Endothelial cell (in vitro differentiated cells): ENCODE measurements at regions not wholly inside any gene's neighbourhood (a gene's known extent, or its start where the extent isn't known, plus 50 kb on each side); places are given as distances from the start of the nearest gene placed in this dataset.

Source experiments
- DNase-seq: peaks from one replicate; pipeline ENCODE4 v3.0.0; 2021; ENCODE audit warnings: low spot score
- H3K27ac Mint-ChIP-seq: one replicate; pipeline ENCODE4 v1.8.0; 2021; ENCODE audit warnings: mixed read lengths, inconsistent platforms; ENCODE audit not compliant: unreplicated experiment
- H3K27me3 Mint-ChIP-seq: one replicate; pipeline ENCODE4 v1.8.0; 2021; ENCODE audit warnings: mild to moderate bottlenecking, moderate library complexity, mixed read lengths, inconsistent platforms; ENCODE audit not compliant: unreplicated experiment
- H3K36me3 Mint-ChIP-seq: one replicate; pipeline ENCODE4 v1.8.0; 2021; ENCODE audit warnings: mild to moderate bottlenecking, low read depth, mixed read lengths, inconsistent platforms; ENCODE audit not compliant: unreplicated experiment
- H3K4me1 Mint-ChIP-seq: one replicate; pipeline ENCODE4 v1.8.0; 2021; ENCODE audit warnings: mild to moderate bottlenecking, mixed read lengths, inconsistent platforms; ENCODE audit not compliant: unreplicated experiment
- H3K4me3 Mint-ChIP-seq: one replicate; pipeline ENCODE4 v1.8.0; 2021; ENCODE audit warnings: mild to moderate bottlenecking, mixed read lengths, inconsistent platforms; ENCODE audit not compliant: unreplicated experiment
- H3K9me3 Mint-ChIP-seq: one replicate; pipeline ENCODE4 v1.8.0; 2021; ENCODE audit warnings: mixed read lengths, inconsistent platforms; ENCODE audit not compliant: unreplicated experiment
- TF ChIP-seq, protein P1 (sequence below): fragments of 200-600 bp; sonication (generic); IDR thresholded peaks from one replicate; pipeline ENCODE4 v1.5.0; 2021; ENCODE audit warnings: antibody characterized with exemption; ENCODE audit not compliant: unreplicated experiment

DNA sequence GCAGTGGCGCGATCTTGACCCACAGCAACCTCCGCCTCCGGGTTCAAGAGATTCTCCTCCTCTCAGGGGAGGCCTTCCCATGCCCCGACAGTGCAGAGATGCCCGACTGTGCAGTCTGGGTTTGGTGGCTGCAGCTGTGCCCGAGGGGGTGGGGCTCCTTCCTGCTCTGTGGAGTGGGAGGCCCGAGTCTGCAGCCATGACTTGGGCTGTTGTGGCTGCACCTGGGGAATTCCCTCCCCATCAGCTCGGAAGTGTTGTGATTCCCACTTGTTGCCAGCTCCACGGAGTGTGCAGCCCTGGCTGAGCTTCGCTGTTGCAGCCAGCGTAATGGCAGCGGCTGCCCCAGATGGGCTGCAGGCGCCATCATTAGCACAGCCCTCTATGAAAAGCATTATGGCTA is 66.4 kb upstream of the SMIM36 start:
- no peak overlapping the region for H3K27ac Mint-ChIP-seq
- H3K36me3 Mint-ChIP-seq = no peaks in the 10 kb centered on the region
- no peaks in the 10 kb centered on the region for H3K4me1 Mint-ChIP-seq
- no peak for DNase-seq
- no peaks in the 10 kb centered on the region for H3K27me3 Mint-ChIP-seq
- TF ChIP-seq, protein P1, sequence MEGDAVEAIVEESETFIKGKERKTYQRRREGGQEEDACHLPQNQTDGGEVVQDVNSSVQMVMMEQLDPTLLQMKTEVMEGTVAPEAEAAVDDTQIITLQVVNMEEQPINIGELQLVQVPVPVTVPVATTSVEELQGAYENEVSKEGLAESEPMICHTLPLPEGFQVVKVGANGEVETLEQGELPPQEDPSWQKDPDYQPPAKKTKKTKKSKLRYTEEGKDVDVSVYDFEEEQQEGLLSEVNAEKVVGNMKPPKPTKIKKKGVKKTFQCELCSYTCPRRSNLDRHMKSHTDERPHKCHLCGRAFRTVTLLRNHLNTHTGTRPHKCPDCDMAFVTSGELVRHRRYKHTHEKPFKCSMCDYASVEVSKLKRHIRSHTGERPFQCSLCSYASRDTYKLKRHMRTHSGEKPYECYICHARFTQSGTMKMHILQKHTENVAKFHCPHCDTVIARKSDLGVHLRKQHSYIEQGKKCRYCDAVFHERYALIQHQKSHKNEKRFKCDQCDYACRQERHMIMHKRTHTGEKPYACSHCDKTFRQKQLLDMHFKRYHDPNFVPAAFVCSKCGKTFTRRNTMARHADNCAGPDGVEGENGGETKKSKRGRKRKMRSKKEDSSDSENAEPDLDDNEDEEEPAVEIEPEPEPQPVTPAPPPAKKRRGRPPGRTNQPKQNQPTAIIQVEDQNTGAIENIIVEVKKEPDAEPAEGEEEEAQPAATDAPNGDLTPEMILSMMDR = no peak
- H3K9me3 Mint-ChIP-seq = no peaks in the 10 kb centered on the region
- H3K4me3 Mint-ChIP-seq = no peak overlapping the region

DNA sequence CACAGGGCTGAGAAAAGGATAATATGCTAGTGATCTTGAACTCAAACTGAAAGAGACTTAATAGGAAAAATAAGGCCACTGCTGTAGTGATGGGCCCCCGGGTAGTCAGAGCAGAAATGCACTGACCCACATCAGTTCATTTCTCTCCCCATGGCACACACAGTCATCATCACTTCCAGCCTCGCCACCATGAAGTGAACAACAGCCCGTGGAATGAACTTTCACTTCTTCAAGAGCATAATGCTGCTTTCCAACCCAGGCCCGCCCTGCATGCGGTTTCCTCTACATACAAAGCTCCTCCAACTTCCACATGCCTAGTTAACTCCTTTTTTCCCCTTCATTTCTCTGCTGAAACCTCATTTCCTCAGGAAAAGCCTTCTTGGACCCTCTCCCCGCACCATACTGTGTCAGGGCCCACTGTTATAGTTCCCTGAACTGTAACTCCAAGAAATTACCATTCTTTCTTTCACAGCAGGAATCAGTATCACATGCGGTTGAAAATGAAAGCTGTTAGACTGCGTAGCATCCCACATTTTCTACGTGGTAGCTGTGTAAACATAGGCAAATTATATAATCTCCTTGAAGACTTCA is 65.8 kb upstream of the SMIM36 start:
- Mint-ChIP-seq H3K36me3 (no peaks in the 10 kb centered on the region), H3K27ac (no peak overlapping the region), H3K9me3 (no peaks in the 10 kb centered on the region), H3K4me3 (no peak overlapping the region), H3K27me3 (no peaks in the 10 kb centered on the region), H3K4me1 (no peaks in the 10 kb centered on the region)
- DNase-seq = no peak
- TF ChIP-seq, protein P1 = no peak

DNA sequence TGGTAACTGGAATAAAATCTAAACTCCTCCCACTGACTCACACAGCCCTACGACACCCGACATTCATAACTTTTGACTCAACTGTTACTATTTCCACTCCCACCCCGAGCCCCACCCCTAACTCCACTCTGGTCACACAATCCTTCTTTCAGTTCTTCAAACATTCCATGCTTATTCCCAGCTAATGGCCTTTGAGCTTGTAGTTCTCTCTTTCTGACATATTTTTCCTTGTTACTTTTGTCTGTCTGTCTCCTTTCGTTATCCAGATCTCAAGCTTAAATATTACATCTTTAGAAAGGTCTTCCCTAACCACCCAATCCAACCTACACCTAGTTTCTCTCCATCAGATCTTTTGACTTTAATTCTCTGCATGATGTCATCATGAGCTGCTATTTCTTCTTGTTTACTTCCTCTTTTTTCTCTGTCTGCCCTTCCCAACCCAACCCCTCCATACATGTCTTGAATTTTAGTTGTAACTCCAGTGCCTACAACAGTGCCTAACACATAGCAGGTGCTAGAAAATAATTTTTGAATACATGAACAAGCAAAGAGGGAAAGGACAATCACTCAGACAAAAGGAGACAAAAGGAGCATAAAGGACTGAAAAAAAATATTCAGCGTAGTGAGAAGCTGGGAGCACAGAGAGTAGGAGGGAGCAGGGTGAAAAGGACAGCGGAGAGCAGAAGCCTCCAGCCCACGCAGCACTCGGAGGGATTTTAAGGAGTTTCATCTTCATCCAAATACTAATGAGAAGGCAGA is 65.2 kb upstream of the SMIM36 start:
- no peak for DNase-seq
- TF ChIP-seq, protein P1 = no peak
- no peaks in the 10 kb centered on the region for H3K36me3 Mint-ChIP-seq
- H3K27ac Mint-ChIP-seq = no peak overlapping the region
- no peaks in the 10 kb centered on the region for H3K27me3 Mint-ChIP-seq
- H3K9me3 Mint-ChIP-seq = no peaks in the 10 kb centered on the region
- no peaks in the 10 kb centered on the region for H3K4me1 Mint-ChIP-seq
- H3K4me3 Mint-ChIP-seq = no peak overlapping the region

DNA sequence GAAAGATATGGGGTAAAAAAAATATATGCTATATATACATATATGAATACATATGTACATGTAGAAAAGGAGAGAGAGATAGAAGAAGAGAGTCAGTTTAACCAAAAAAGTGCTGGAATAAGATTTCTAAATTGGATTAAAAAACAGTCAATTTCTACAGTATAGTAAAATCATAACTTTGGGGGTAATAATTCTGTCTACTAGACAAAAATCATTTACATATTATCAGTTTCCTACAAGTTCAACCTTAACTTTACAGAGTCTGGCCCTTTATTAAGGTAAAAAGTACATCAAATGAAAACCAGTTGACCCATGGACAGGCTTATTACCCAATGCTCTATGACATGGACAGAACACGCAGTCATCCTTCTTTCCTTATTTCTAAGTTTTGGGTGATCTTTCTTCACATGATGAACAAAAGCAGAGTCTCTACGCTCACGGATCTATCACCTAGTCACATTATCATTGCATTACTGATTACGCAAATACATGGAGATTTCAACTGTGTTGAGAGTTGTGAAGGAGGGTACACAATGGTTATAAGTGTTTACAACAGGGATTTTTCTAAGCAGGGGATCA is 63.9 kb upstream of the SMIM36 start:
- H3K9me3 Mint-ChIP-seq = no peaks in the 10 kb centered on the region
- H3K27ac Mint-ChIP-seq = no peak overlapping the region

More for the DNA sequence above, 63.9 kb upstream of the SMIM36 start:
- TF ChIP-seq, protein P1 = no peak
- H3K4me3 Mint-ChIP-seq = no peak overlapping the region
- no peaks in the 10 kb centered on the region for H3K27me3 Mint-ChIP-seq
- no peak for DNase-seq
- no peaks in the 10 kb centered on the region for H3K36me3 Mint-ChIP-seq
- no peaks in the 10 kb centered on the region for H3K4me1 Mint-ChIP-seq
